Stimulated activated CD8-positive, alpha-beta memory T cell treated with anti-CD3 and anti-CD28 coated beads, Interleukin-4, amount 100 ng/mL, for 48 hours (primary cell): ENCODE measurements at regions not wholly inside any gene's neighbourhood (a gene's known extent, or its start where the extent isn't known, plus 50 kb on each side); places are given as distances from the start of the nearest gene placed in this dataset.

Experiments used
- DNase-seq: peaks from one replicate; pipeline ENCODE4 v3.0.0-alpha.2; 2020

DNA sequence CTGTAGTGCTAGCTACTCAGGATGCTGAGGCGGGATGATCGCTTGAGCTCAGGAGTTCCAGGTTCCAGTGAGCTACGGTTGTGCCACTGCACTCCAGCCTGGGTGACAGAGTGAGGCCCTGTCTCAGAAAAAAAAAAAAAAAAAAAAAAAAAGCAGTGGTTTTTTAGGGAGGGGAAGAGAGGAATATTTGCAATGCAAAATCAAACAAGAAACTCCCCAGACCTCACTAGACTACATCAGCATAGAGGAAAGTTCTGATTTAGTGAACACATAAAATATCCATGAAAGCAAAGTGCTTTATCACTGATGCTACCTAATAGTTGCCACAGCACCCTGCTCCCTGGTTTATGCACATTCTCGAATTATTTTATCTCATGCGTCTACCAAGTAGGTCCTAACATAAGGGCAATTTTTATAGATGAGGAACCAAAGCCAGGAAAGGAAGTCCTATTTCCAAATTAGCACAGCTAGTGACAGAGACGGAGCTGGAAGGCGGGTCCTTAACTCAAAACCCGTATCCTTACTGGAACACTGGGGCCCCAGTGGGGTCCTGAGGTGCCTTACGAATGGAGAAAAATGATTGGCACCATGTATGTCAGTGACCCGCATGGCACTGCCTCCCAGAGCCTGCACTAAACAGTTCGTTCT, 50.7 kb upstream of the GPR157 start:
- no peak for DNase-seq

DNA sequence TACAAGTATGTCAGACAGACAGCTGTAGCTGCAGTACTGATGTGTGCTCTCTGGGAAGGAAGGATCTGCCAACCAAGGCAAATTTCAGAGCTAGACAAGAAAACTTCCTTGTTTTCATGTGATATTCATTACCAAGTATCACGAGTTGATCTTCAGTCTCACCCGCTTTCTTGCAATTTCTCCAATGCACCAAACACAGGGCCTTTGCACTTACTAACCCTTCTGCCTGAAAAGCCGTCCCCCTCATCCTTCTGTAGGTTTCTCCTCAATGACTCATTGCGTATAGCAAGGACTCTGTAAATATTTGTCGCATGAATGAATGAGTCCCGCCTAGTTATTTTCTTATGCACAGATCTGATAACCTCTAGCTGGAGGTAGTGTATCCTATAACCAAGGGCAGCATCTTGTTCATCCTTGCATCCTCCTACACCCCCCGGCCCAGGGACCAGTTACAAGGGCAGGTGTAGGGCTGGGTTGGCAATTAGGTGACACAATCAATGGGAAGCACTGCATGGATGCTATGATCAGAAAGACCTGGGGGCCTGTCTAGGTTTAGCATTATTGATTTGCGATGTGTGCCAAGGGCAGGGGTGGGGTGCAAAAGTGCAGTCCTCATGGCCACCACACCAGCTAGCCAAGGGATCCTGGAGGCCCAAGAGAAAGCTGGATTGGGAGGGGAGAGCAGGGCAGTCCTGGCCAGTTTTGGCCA, 51.4 kb upstream of the GPR157 start:
- no peak for DNase-seq

DNA sequence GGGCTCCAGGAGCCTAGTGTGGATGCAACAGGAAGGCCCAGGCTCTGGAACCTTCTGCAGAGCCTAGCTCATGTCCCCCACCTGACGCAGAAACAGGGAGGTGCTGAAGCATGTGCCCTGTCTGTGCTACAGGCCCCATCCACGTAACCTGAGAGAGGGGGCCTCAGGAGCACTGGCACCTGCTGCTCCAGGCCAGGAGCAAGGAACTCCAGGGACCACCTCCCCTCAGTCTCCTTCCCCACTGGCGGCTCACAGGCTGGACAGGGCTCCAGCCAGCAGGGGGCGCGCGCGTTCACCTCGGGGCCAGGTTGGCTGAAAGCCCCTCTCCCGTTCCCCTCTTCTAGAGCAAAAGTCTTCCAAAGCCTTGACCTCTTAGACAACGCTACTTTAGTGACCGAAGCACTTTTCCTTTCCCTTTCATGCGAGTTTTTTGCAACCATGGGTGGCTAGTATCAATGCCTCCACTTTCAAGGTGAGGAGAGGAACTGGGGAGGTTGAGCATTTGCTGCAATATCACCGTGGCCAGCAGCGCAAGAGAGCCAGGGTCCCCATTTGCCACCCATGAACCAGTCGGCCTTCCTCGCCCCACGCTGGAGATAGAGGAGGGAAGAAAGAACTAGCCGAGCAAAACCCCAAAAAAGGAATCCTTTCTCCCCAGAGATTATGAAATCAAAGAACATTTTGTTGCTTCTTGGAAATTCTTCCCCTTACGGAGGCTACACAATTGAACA, 52.4 kb upstream of the GPR157 start:
- DNase-seq = peak; percentile 92

DNA sequence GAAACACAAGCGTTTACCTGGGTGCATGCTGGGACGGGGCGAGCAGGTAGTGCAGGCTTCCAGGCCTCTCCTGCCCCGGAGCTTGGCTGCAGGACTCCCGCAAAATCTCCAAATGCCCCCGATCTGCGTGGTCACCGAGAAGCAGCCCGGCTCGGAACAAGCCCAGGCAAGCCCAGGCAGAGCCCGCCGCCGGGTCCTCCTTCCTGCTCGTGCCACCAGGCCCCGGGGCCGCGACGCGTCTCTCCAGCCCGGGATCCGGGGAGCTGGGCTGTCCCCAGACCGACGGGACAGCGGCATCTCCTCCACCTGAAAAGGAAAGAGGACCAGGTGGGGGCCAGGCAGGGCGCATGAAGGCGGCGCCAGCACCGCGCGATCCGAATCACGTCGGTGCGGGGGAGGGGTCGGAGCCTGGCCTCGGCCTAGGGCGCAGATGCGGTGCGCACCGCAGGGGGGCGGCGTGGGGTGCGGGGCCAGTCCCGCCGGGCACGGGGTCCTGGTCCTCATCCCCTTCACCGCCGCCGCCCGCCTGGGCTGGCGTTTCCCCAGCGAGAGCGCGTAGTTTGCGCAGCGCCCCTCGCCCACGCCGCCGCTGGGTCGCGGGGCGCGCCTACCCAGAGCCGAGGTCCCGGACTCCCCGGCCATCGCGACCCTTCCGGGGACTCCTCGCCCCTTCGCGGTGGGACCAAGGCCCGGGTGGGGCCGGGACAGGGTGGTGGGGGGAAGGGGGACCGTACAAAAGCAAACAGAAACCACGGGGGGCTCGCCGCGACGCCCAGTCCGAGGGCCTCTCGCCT, 52.4 kb upstream of the H6PD start:
- DNase-seq = peak; percentile 39

DNA sequence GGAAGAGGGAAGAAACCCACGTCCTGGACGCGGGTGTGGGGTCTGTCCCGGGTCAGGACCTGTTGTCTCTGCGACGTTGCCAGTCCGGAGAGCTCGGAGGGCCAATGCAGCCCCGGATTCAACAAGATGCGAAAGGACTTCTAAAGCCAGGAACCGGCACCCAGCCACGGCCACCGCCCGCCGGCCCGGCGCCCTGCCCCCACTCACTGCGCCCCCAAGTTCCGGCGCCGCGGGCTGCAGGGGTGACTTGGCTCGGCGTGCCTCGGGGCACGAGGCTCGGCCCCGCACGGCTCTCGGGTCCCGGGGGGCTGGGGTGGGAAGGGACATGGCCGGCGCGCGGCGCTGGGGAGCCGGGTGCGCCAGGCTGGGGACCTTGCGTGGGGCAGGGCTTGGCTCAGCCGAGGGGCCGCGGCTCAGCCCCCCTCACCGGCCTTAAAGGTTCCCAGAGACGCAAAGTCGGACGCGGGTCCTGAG, 51.8 kb upstream of the H6PD start:
- DNase-seq = no peak

DNA sequence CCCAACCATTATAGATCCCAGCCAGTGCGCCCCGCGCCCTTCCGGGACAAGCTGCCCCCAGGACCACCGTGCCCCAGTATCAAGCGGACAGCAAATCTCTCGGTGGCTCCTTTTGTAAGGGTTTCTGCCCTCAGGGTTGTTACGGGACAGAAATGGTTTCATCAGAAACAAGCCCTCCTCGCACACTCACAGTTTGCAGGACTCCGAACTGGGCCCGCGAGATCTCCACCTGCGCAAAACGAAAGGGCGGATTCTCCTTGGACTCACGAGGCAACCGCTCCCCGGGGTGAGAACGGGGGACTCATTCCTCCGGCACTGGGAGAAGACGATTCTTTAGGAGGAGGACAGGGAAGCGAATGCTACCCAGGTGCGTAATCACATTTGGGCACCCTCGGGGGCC, 51.1 kb upstream of the H6PD start:
- DNase-seq = no peak

DNA sequence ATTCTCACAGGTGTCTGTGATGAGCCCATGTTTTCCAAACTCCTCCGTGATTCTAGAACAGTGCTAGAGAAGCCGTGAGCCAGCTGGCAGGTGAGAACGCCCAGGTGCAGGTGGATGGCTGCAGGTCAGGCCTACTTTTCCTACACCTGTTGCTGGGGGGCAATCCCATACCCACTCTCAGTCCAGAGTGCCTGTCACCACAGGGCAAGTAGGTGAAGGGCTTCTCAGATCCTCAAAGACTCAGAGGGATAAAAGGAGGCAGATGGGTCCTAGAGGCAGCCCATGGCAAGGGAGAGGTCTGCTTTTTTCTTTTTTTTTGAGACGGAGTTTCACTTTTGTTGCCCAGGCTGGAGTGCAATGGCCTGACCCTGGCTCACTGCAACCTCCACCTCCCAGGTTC, 50.7 kb upstream of the H6PD start:
- no peak for DNase-seq

DNA sequence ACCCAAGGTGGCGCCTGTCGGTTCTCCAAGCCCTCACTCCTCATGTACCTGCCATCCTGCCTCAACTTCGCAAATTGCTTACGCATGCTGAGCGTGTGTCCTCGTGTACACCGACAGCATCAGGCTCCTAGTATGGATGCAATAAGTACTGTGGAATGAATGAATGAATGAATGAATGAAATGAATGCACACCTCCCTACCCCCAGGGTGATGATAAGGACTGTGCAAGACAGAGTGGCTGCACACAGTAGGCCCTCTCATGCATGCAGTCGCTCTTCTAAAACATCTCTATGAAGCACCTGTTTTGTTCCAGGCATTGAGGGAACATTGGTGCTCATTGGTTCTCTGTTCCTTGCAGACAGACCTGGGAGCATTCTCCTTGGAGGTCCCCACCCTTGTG, 49.8 kb upstream of the H6PD start:
- no peak for DNase-seq
